ENCODE measurements at regions not wholly inside any gene's neighbourhood (a gene's known extent, or its start where the extent isn't known, plus 50 kb on each side); places are given as distances from the start of the nearest gene placed in this dataset.

GRCh38 chr14:89037065-89037464 lies 212.6 kb downstream of the TTC8 start:
- no peak for TF ChIP-seq CTCF (IDR thresholded peaks at IDR 0.05)
- TF ChIP-seq EZH2 (IDR thresholded peaks at IDR 0.05), result no peak

All from neural progenitor cell (in vitro differentiated cells).